Parathyroid adenoma (tissue), 2 donors: ENCODE measurements at regions not wholly inside any gene's neighbourhood (a gene's known extent, or its start where the extent isn't known, plus 50 kb on each side); places are given as distances from the start of the nearest gene placed in this dataset.

Source experiments
- H2AFZ ChIP-seq: fragments of 300-600 bp; sonication (generic); one replicate; pipeline ENCODE4 v1.7.0; 2017; ENCODE audit warnings: antibody characterized with exemption, mild to moderate bottlenecking
- H3K27ac ChIP-seq: fragments of 300-600 bp; sonication (generic); one replicate; pipeline ENCODE4 v1.7.0; 2017
- H3K27me3 ChIP-seq: fragments of 300-600 bp; sonication (generic); one replicate; pipeline ENCODE4 v1.7.0; 2017; ENCODE audit warnings: low read length; ENCODE audit not compliant: control insufficient read depth, insufficient read depth
- H3K36me3 ChIP-seq: fragments of 300-600 bp; sonication (generic); one replicate; pipeline ENCODE4 v1.7.0; 2017; ENCODE audit warnings: low read length; ENCODE audit not compliant: control insufficient read depth, insufficient read depth
- H3K4me1 ChIP-seq: fragments of 300-600 bp; sonication (generic); one replicate; pipeline ENCODE4 v1.7.0; 2017; ENCODE audit warnings: control low read depth
- H3K4me2 ChIP-seq: fragments of 300-600 bp; sonication (generic); one replicate; pipeline ENCODE4 v1.7.0; 2017; ENCODE audit warnings: low read length
- H3K4me3 ChIP-seq: fragments of 300-600 bp; sonication (generic); one replicate; pipeline ENCODE4 v1.7.0; 2017; ENCODE audit warnings: low read depth, low read length
- H3K79me2 ChIP-seq: fragments of 300-600 bp; sonication (generic); one replicate; pipeline ENCODE4 v1.7.0; 2017; ENCODE audit warnings: control low read depth
- H3K9ac ChIP-seq: fragments of 300-600 bp; sonication (generic); one replicate; pipeline ENCODE4 v1.7.0; 2017; ENCODE audit warnings: mild to moderate bottlenecking
- H3K9me3 ChIP-seq: fragments of 300-600 bp; sonication (generic); one replicate; pipeline ENCODE4 v1.7.0; 2017; ENCODE audit warnings: low read length; ENCODE audit not compliant: control insufficient read depth
- CTCF ChIP-seq: fragments of 300-600 bp; sonication (generic); IDR thresholded peaks from one replicate; pipeline ENCODE4 v1.7.0; 2017; ENCODE audit warnings: antibody characterized with exemption, mild to moderate bottlenecking
- donor health status: primary hyperparathyroidism.

GRCh38 chr3:167938516-167938915 lies 157.2 kb downstream of the GOLIM4 start:
- Histone ChIP-seq H3K36me3 (no peaks in the 10 kb centered on the region), H3K4me2 (no peak overlapping the region), H3K4me3 (no peak overlapping the region), H3K27me3 (no peaks in the 10 kb centered on the region), H3K4me1 (no peaks in the 10 kb centered on the region), H3K79me2 (no peaks in the 10 kb centered on the region), H3K9me3 (no peaks in the 10 kb centered on the region), H2AFZ (no peak overlapping the region), H3K27ac (no peak overlapping the region), H3K9ac (no peak overlapping the region)
- no peak for TF ChIP-seq CTCF

GRCh38 chr3:167936019-167936418 lies 159.7 kb downstream of the GOLIM4 start:
- Histone ChIP-seq H3K36me3 (no peaks in the 10 kb centered on the region), H3K27me3 (no peaks in the 10 kb centered on the region), H3K27ac (no peak overlapping the region), H2AFZ (no peak overlapping the region), H3K4me1 (no peaks in the 10 kb centered on the region), H3K9me3 (no peaks in the 10 kb centered on the region), H3K9ac (no peak overlapping the region), H3K79me2 (no peaks in the 10 kb centered on the region), H3K4me3 (no peak overlapping the region), H3K4me2 (no peak overlapping the region)
- TF ChIP-seq CTCF, result no peak

GRCh38 chr3:167930453-167930852 lies 165.3 kb downstream of the GOLIM4 start:
- TF ChIP-seq CTCF, result no peak

GRCh38 chr3:167929968-167930367 lies 165.8 kb downstream of the GOLIM4 start:
- Histone ChIP-seq H3K4me3 (no peak overlapping the region), H3K36me3 (no peaks in the 10 kb centered on the region), H3K9me3 (no peaks in the 10 kb centered on the region), H3K27ac (no peak overlapping the region), H3K4me1 (no peaks in the 10 kb centered on the region), H2AFZ (no peak overlapping the region), H3K27me3 (no peaks in the 10 kb centered on the region), H3K79me2 (no peaks in the 10 kb centered on the region), H3K4me2 (no peak overlapping the region), H3K9ac (no peak overlapping the region)
- no peak for TF ChIP-seq CTCF

More at GRCh38 chr3:167930453-167930852, 165.3 kb downstream of the GOLIM4 start:
- H3K9me3 ChIP-seq, result no peaks in the 10 kb centered on the region
- no peaks in the 10 kb centered on the region for H3K27me3 ChIP-seq
- H3K4me3 ChIP-seq, result no peak overlapping the region
- H3K79me2 ChIP-seq, result no peaks in the 10 kb centered on the region
- no peak overlapping the region for H2AFZ ChIP-seq
- H3K27ac ChIP-seq, result no peak overlapping the region
- no peak overlapping the region for H3K9ac ChIP-seq
- no peaks in the 10 kb centered on the region for H3K4me1 ChIP-seq
- H3K36me3 ChIP-seq, result no peaks in the 10 kb centered on the region
- no peak overlapping the region for H3K4me2 ChIP-seq

- no peak overlapping the region for H3K4me2 ChIP-seq
- TF ChIP-seq CTCF, result no peak
- H3K27ac ChIP-seq, result no peak overlapping the region
- no peaks in the 10 kb centered on the region for H3K9me3 ChIP-seq
- H3K79me2 ChIP-seq, result no peaks in the 10 kb centered on the region
- no peak overlapping the region for H2AFZ ChIP-seq
- no peaks in the 10 kb centered on the region for H3K27me3 ChIP-seq
- no peak overlapping the region for H3K4me3 ChIP-seq
- no peaks in the 10 kb centered on the region for H3K4me1 ChIP-seq
- H3K36me3 ChIP-seq, result no peaks in the 10 kb centered on the region
- no peak overlapping the region for H3K9ac ChIP-seq
Observed at GRCh38 chr3:167928381-167928780, 167.3 kb downstream of the GOLIM4 start.
